GM23338 (cell line): ENCODE measurements at regions not wholly inside any gene's neighbourhood (a gene's known extent, or its start where the extent isn't known, plus 50 kb on each side); places are given as distances from the start of the nearest gene placed in this dataset.

Source experiments
- ATAC-seq: fragments of 200-7000 bp; cut with Tn5 transposase; 3 replicates; pipeline ENCODE4 v1.9.1; 2020
- DNase-seq: peaks from one replicate; pipeline ENCODE4 v3.0.0-alpha.2; 2015; ENCODE audit warnings: low spot score
- H2AFZ ChIP-seq: fragments of 200-600 bp; sonication (generic); 2 replicates; pipeline ENCODE4 v1.8.0; 2016; ENCODE audit warnings: antibody characterized with exemption, mild to moderate bottlenecking, moderate library complexity
- H3F3A ChIP-seq: fragments of 200-600 bp; sonication (generic); replicated peaks from 2 replicates; pipeline ENCODE4 v1.8.0; 2017; ENCODE audit warnings: antibody characterized with exemption, mixed run types, low read depth
- H3K27ac ChIP-seq: fragments of 200-600 bp; sonication (generic); 2 replicates; pipeline ENCODE4 v1.6.1; 2016; ENCODE audit warnings: low read depth
- H3K27me3 ChIP-seq: fragments of 200-600 bp; sonication (generic); 2 replicates; pipeline ENCODE4 v1.8.0; 2016; ENCODE audit warnings: mild to moderate bottlenecking, mixed run types, moderate library complexity; ENCODE audit not compliant: insufficient read depth
- H3K36me3 ChIP-seq: fragments of 200-600 bp; sonication (generic); 2 replicates; pipeline ENCODE4 v1.8.0; 2016; ENCODE audit warnings: mild to moderate bottlenecking; ENCODE audit not compliant: insufficient read depth
- H3K4me1 ChIP-seq: fragments of 200-600 bp; sonication (generic); 2 replicates; pipeline ENCODE4 v1.8.0; 2016; ENCODE audit warnings: mild to moderate bottlenecking, moderate library complexity; ENCODE audit not compliant: insufficient read depth
- H3K4me2 ChIP-seq: fragments of 200-600 bp; sonication (generic); 2 replicates; pipeline ENCODE4 v1.7.1; 2017; ENCODE audit warnings: mixed run types
- H3K4me3 ChIP-seq: fragments of 200-600 bp; sonication (generic); 2 replicates; pipeline ENCODE4 v1.6.1; 2016; ENCODE audit warnings: mixed run types
- H3K79me2 ChIP-seq: fragments of 200-600 bp; sonication (generic); replicated peaks from 2 replicates; pipeline ENCODE4 v1.8.0; 2017; ENCODE audit warnings: mild to moderate bottlenecking; ENCODE audit not compliant: insufficient read depth
- H3K9me2 ChIP-seq: fragments of 200-600 bp; sonication (generic); 2 replicates; pipeline ENCODE4 v1.8.0; 2017; ENCODE audit not compliant: insufficient read depth
- H4K20me1 ChIP-seq: fragments of 200-600 bp; sonication (generic); replicated peaks from 2 replicates; pipeline ENCODE4 v1.8.0; 2017; ENCODE audit warnings: mild to moderate bottlenecking; ENCODE audit not compliant: insufficient read depth
- H3K27ac Mint-ChIP-seq: 2 replicates; pipeline ENCODE4 v1.8.0; 2020; ENCODE audit warnings: inconsistent platforms, mild to moderate bottlenecking, moderate library complexity, mixed read lengths
- H3K27me3 Mint-ChIP-seq: 3 replicates; pipeline ENCODE4 v1.8.0; 2022; ENCODE audit warnings: low read depth, mild to moderate bottlenecking, moderate library complexity, mixed read lengths, inconsistent platforms; ENCODE audit not compliant: insufficient read depth, poor library complexity
- H3K36me3 Mint-ChIP-seq: 3 replicates; pipeline ENCODE4 v1.8.0; 2021; ENCODE audit warnings: low read depth, mild to moderate bottlenecking, inconsistent platforms, moderate library complexity, mixed read lengths
- H3K4me1 Mint-ChIP-seq: 3 replicates; pipeline ENCODE4 v1.8.0; 2020; ENCODE audit warnings: mild to moderate bottlenecking, inconsistent platforms, mixed read lengths
- H3K4me3 Mint-ChIP-seq: 3 replicates; pipeline ENCODE4 v1.8.0; 2021; ENCODE audit warnings: moderate library complexity, mild to moderate bottlenecking, inconsistent platforms, mixed read lengths
- H3K9me3 Mint-ChIP-seq: 3 replicates; pipeline ENCODE4 v1.8.0; 2020; ENCODE audit warnings: moderate library complexity, mild to moderate bottlenecking, inconsistent platforms, mixed read lengths
- CREB1 ChIP-seq: fragments of 250-450 bp; sonication (Bioruptor Pico); IDR thresholded peaks from 2 replicates; pipeline ENCODE4 v1.5.0; 2020; ENCODE audit warnings: low read depth, mild to moderate bottlenecking, moderate library complexity
- CTCF ChIP-seq, 2 experiments: fragments of 200-600 bp in 1 of 2; sonication (generic) in 1 of 2; conservative IDR thresholded peaks; 2 replicates each; pipeline versions ENCODE4 v1.5.1 to v1.6.1; 2016 to 2017; ENCODE audit warnings: antibody characterized with exemption in 2 of 2, low read depth in 2 of 2, mild to moderate bottlenecking in 2 of 2, moderate library complexity in 1 of 2
- ETS1 ChIP-seq: IDR thresholded peaks from 2 replicates; pipeline ENCODE4 v1.6.1; 2016; ENCODE audit warnings: antibody characterized with exemption
- EZH2 ChIP-seq: fragments of 200-600 bp; sonication (generic); IDR thresholded peaks from one replicate; pipeline ENCODE4 v1.8.0; 2017; ENCODE audit warnings: antibody characterized with exemption, mild to moderate bottlenecking, low read depth; ENCODE audit not compliant: unreplicated experiment
- EZH2phosphoT487 ChIP-seq: fragments of 200-600 bp; sonication (generic); IDR thresholded peaks from one replicate; pipeline ENCODE4 v1.8.1; 2018; ENCODE audit warnings: antibody characterized with exemption; ENCODE audit not compliant: unreplicated experiment
- JUNB ChIP-seq: IDR thresholded peaks from one replicate; pipeline ENCODE4 v1.6.1; 2016; ENCODE audit warnings: antibody characterized with exemption; ENCODE audit not compliant: unreplicated experiment
- NANOG ChIP-seq: IDR thresholded peaks from 2 replicates; pipeline ENCODE4 v1.6.1; 2016; ENCODE audit warnings: antibody characterized with exemption, borderline replicate concordance
- POLR2AphosphoS5 ChIP-seq: IDR thresholded peaks from 2 replicates; pipeline ENCODE4 v1.6.1; 2016; ENCODE audit warnings: antibody characterized with exemption, low read depth
- REST ChIP-seq: IDR thresholded peaks from one replicate; pipeline ENCODE4 v1.6.1; 2018; ENCODE audit warnings: antibody characterized with exemption; ENCODE audit not compliant: unreplicated experiment
- STAT1 ChIP-seq: IDR thresholded peaks from one replicate; pipeline ENCODE4 v1.6.1; 2016; ENCODE audit warnings: antibody characterized with exemption; ENCODE audit not compliant: unreplicated experiment
- ZNF114 ChIP-seq: fragments of 250-450 bp; sonication (Bioruptor Pico); IDR thresholded peaks from 2 replicates; pipeline ENCODE4 v1.5.0; 2020; ENCODE audit warnings: mild to moderate bottlenecking, moderate library complexity
- ZNF331 ChIP-seq: fragments of 250-450 bp; sonication (Bioruptor Pico); IDR thresholded peaks from 2 replicates; pipeline ENCODE4 v1.5.0; 2020; ENCODE audit warnings: low read depth, mild to moderate bottlenecking, moderate library complexity
- ZNF462 ChIP-seq: fragments of 250-450 bp; sonication (Bioruptor Pico); IDR thresholded peaks from 2 replicates; pipeline ENCODE4 v1.5.0; 2020; ENCODE audit warnings: mild to moderate bottlenecking, moderate library complexity

GRCh38 chr13:99125326-99125915 is 75.2 kb upstream of the UBAC2 start:
- H3K27ac Mint-ChIP-seq: no peak overlapping the region
- H3K36me3 Mint-ChIP-seq: peaks cover 1% of the 10 kb centered on the region; the same call in 1 of the 3 replicates
- Histone ChIP-seq H3K4me1 (peaks cover 19% of the 10 kb centered on the region), H3K27ac (no peak overlapping the region), H3K36me3 (no peaks in the 10 kb centered on the region), H3K9me2 (no peaks in the 10 kb centered on the region), H2AFZ (no peak overlapping the region), H3F3A (no peaks in the 10 kb centered on the region), H3K4me2 (no peak overlapping the region), H3K79me2 (no peaks in the 10 kb centered on the region), H3K4me3 (no peak overlapping the region), H3K27me3 (peaks cover 28% of the 10 kb centered on the region), H4K20me1 (no peaks in the 10 kb centered on the region)
- H3K4me1 Mint-ChIP-seq: peaks cover 15% of the 10 kb centered on the region
- H3K27me3 Mint-ChIP-seq: peaks cover 3% of the 10 kb centered on the region
- H3K4me3 Mint-ChIP-seq: no peak overlapping the region
- ATAC-seq (no peak), DNase-seq (no peak)
- no peak for TF ChIP-seq NANOG
- TF ChIP-seq ZNF462 (CRISPR knock-in tag): no peak
- TF ChIP-seq JUNB: no peak
- TF ChIP-seq ETS1: no peak
- no peak for TF ChIP-seq CTCF (conservative IDR thresholded peaks at IDR 0.05; ENCODE audit: low read depth in 2 of 2)
- TF ChIP-seq EZH2: no peak
- no peak for TF ChIP-seq EZH2phosphoT487
- TF ChIP-seq POLR2AphosphoS5: no peak
- TF ChIP-seq REST: no peak
- no peak for TF ChIP-seq ZNF331 (CRISPR knock-in tag)
- no peak for TF ChIP-seq ZNF114 (CRISPR knock-in tag)
- no peak for TF ChIP-seq CREB1 (CRISPR knock-in tag)
- TF ChIP-seq STAT1: no peak
- H3K9me3 Mint-ChIP-seq: peaks cover 2% of the 10 kb centered on the region; the same call in 2 of the 3 replicates
